ENCODE measurements at regions not wholly inside any gene's neighbourhood (a gene's known extent, or its start where the extent isn't known, plus 50 kb on each side); places are given as distances from the start of the nearest gene placed in this dataset.

- no peak for TF ChIP-seq CTCF (IDR thresholded peaks at IDR 0.05; ENCODE audit: low read depth, low read length)
- H3K4me3 ChIP-seq (ENCODE audit: low read depth, low read length): no peak overlapping the region
These were observed 199.6 kb downstream of the SPRY2 start for GRCh38 chr13:80141123-80141849.

GRCh38 chr13:80140685-80141084 lies 200.2 kb downstream of the SPRY2 start:
- in situ Hi-C loops (cut with HindIII; ENCODE audit: low sequenced_read_pairs): no loop called here
- H3K4me3 ChIP-seq (ENCODE audit: low read depth, low read length): no peak overlapping the region
- TF ChIP-seq CTCF (IDR thresholded peaks at IDR 0.05; ENCODE audit: low read depth, low read length): no peak

More at GRCh38 chr13:80141123-80141849, 199.6 kb downstream of the SPRY2 start:
- peak; percentile 84 for DNase-seq (ENCODE audit: low read depth, low spot score)
- in situ Hi-C loops (cut with HindIII; ENCODE audit: low sequenced_read_pairs): no loop called here

GRCh38 chr13:80139196-80139595 lies 201.7 kb downstream of the SPRY2 start:
- DNase-seq (ENCODE audit: low read depth, low spot score): no peak
- H3K4me3 ChIP-seq (ENCODE audit: low read depth, low read length): no peak overlapping the region
- in situ Hi-C loops (cut with HindIII; ENCODE audit: low sequenced_read_pairs): no loop called here
- TF ChIP-seq CTCF (IDR thresholded peaks at IDR 0.05; ENCODE audit: low read depth, low read length): no peak

More at GRCh38 chr13:80140685-80141084, 200.2 kb downstream of the SPRY2 start:
- DNase-seq (ENCODE audit: low read depth, low spot score): no peak

- in situ Hi-C loops (cut with HindIII; ENCODE audit: low sequenced_read_pairs): no loop called here
- no peak overlapping the region for H3K4me3 ChIP-seq (ENCODE audit: low read depth, low read length)
- no peak for DNase-seq (ENCODE audit: low read depth, low spot score)
- no peak for TF ChIP-seq CTCF (IDR thresholded peaks at IDR 0.05; ENCODE audit: low read depth, low read length)
These were observed 202.9 kb downstream of the SPRY2 start for GRCh38 chr13:80137994-80138393.

- in situ Hi-C loops (cut with HindIII; ENCODE audit: low sequenced_read_pairs): no loop called here
- no peak for DNase-seq (ENCODE audit: low read depth, low spot score)
- H3K4me3 ChIP-seq (ENCODE audit: low read depth, low read length): no peak overlapping the region
- TF ChIP-seq CTCF (IDR thresholded peaks at IDR 0.05; ENCODE audit: low read depth, low read length): no peak
These were observed 206.6 kb downstream of the SPRY2 start for GRCh38 chr13:80134346-80134745.

DNA sequence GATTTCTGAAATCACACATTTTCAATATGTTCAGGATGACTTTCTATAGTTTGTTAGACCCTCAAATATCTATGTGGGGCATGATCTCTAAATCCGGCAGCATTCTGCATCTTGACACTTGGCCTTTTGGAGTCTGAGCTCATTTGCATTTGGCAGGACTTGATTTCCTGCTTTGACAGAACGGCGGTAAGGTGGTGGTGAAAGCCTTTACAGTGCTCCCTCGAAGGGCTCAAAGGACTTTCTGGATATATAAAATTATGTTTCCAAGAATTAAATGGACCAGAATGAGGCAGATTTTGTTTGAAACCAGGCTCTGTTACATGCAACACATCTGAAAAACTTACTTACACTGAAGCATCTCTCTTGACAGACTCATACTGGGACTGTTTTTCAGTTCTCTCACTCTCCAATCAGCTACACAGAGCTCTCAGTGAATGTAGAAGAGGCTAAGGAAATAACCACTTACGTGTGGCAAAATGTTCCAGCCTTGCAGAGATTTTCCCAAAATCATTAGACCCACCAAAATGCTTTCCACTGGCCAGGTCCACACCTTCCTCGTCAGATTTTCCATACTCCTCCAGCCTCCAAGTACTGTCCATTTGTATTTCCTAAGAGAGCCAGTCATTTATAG lies 207.2 kb downstream of the SPRY2 start:
- in situ Hi-C loops (cut with HindIII; ENCODE audit: low sequenced_read_pairs): no loop called here
- H3K4me3 ChIP-seq (ENCODE audit: low read depth, low read length): no peak overlapping the region
- no peak for DNase-seq (ENCODE audit: low read depth, low spot score)
- TF ChIP-seq CTCF (IDR thresholded peaks at IDR 0.05; ENCODE audit: low read depth, low read length): no peak

Measured in astrocyte of the spinal cord (primary cell).